Activated CD4-positive, alpha-beta T cell treated with anti-CD3 and anti-CD28 coated beads, Interleukin-2, Interleukin-6, amounts not matched to agents 100 ng/mL and 50 ng/mL, durations not matched to agents 16 hours and 8 hours (primary cell): ENCODE measurements at regions not wholly inside any gene's neighbourhood (a gene's known extent, or its start where the extent isn't known, plus 50 kb on each side); places are given as distances from the start of the nearest gene placed in this dataset.
A peak's percentile ranks its signal among the peaks of the same experiment; 100 is the strongest.
"Not testable (repeated sequence)": the region's sequence is repeated elsewhere in the genome, so short reads cannot be mapped to it uniquely, and the experiment has no call there.

Experiments
- DNase-seq: peaks from one replicate; pipeline ENCODE4 v3.0.0-alpha.2; 2020

GRCh38 chr1:71345491-71345890, 264.7 kb upstream of the ZRANB2 start:
- DNase-seq = no peak

GRCh38 chr1:71343686-71344416, 263.0 kb upstream of the ZRANB2 start:
- peak; percentile 1 for DNase-seq

GRCh38 chr1:71339238-71339637, 258.4 kb upstream of the ZRANB2 start:
- no peak for DNase-seq

- DNase-seq = no peak
These were observed 250.2 kb upstream of the ZRANB2 start for GRCh38 chr1:71330991-71331390.

GRCh38 chr1:71324671-71325267, 243.9 kb upstream of the ZRANB2 start:
- no peak for DNase-seq

- no peak for DNase-seq
These were observed 231.7 kb upstream of the ZRANB2 start for GRCh38 chr1:71312545-71312944.

GRCh38 chr1:71311376-71311775, 230.5 kb upstream of the ZRANB2 start:
- no peak for DNase-seq

GRCh38 chr1:71307451-71307850, 226.6 kb upstream of the ZRANB2 start:
- DNase-seq = no peak

GRCh38 chr1:71304125-71304524, 223.3 kb upstream of the ZRANB2 start:
- DNase-seq = no peak

GRCh38 chr1:71303617-71304041, 222.8 kb upstream of the ZRANB2 start:
- DNase-seq = no peak

- no peak for DNase-seq
These were observed 217.8 kb upstream of the ZRANB2 start for GRCh38 chr1:71298633-71299032.

- DNase-seq = no peak
These were observed 215.8 kb upstream of the ZRANB2 start for GRCh38 chr1:71296551-71297134.

- no peak for DNase-seq
These were observed 214.5 kb upstream of the ZRANB2 start for GRCh38 chr1:71295350-71295749.

- DNase-seq = no peak
These were observed 213.3 kb upstream of the ZRANB2 start for GRCh38 chr1:71294178-71294577.

GRCh38 chr1:71292203-71292602, 211.4 kb upstream of the ZRANB2 start:
- no peak for DNase-seq

- DNase-seq = not testable (repeated sequence)
These were observed 209.8 kb upstream of the ZRANB2 start for GRCh38 chr1:71290506-71291237.

- no peak for DNase-seq
These were observed 204.7 kb upstream of the ZRANB2 start for GRCh38 chr1:71285529-71285928.

- DNase-seq = no peak
These were observed 195.6 kb upstream of the ZRANB2 start for GRCh38 chr1:71276466-71276865.

- DNase-seq = no peak
These were observed 192.5 kb upstream of the ZRANB2 start for GRCh38 chr1:71273334-71273733.

- no peak for DNase-seq
These were observed 189.6 kb upstream of the ZRANB2 start for GRCh38 chr1:71270394-71270915.

- DNase-seq = peak; percentile 16
These were observed 189.0 kb upstream of the ZRANB2 start for GRCh38 chr1:71269818-71270217.

GRCh38 chr1:71269179-71269578, 188.3 kb upstream of the ZRANB2 start:
- DNase-seq = no peak

GRCh38 chr1:71267220-71267619, 186.4 kb upstream of the ZRANB2 start:
- no peak for DNase-seq
